ES-I3 (cell line): ENCODE measurements at regions not wholly inside any gene's neighbourhood (a gene's known extent, or its start where the extent isn't known, plus 50 kb on each side); places are given as distances from the start of the nearest gene placed in this dataset.
"Not testable (repeated sequence)": the region's sequence is repeated elsewhere in the genome, so short reads cannot be mapped to it uniquely, and the experiment has no call there.

Experiments
- H3K36me3 ChIP-seq: 2 replicates; pipeline ENCODE4 v1.6.1; 2013; ENCODE audit warnings: mild to moderate bottlenecking, low read length, control low read depth, moderate library complexity; ENCODE audit not compliant: insufficient read depth
- H3K4me1 ChIP-seq: 2 replicates; pipeline ENCODE4 v1.6.1; 2013; ENCODE audit warnings: mild to moderate bottlenecking, control low read depth, low read length; ENCODE audit not compliant: insufficient read depth
- H3K9ac ChIP-seq: 2 replicates; pipeline ENCODE4 v1.6.1; 2013; ENCODE audit warnings: low read depth, mild to moderate bottlenecking, low read length, moderate library complexity
- H3K9me3 ChIP-seq: 2 replicates; pipeline ENCODE4 v1.6.1; 2013; ENCODE audit warnings: mild to moderate bottlenecking, low read length, moderate library complexity; ENCODE audit not compliant: control insufficient read depth, insufficient read depth

DNA sequence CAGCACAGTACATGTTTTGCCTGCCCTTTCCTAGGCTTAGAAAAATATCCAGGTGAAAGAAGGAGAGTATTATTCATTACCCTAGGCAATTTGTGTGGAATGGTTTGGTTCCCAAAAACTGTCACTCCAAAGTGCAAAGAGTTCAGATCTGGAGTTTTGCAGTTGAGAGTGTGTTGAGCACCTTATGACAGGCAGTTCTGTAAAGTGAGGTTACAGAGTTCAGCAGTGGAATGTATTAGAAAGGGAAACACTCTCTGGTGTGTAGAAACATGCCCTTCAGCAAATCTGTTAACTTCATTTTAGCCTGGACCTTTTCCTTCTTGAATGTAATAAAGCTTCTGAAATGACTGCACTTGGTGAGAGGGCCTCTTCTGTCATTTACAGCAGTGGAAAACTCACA is 154.0 kb upstream of the SSTR1 start:
- no peak overlapping the region for H3K9ac ChIP-seq
- no peaks in the 10 kb centered on the region; the same call in 1 of the 2 replicates for H3K9me3 ChIP-seq
- peaks cover 12% of the 10 kb centered on the region; the same call in 1 of the 2 replicates for H3K4me1 ChIP-seq
- no peaks in the 10 kb centered on the region for H3K36me3 ChIP-seq

DNA sequence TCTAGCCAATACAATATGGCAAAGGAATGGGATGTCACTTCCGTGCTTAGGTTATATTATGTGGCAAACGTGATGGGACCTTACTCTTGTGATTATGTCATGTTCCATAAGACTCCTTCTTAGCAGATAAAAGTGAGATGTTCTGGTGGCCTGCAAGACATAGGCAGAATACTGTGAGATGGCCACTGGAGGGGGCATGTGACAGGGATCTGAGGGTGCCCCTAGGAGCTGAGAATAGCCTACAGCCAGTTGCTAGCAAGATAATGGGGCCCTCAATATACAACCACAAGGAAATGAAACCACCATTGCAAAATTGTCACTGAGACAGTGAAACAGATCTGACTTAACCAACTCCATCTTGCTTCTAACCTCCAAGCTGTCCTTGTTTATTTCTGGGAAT is 151.4 kb upstream of the SSTR1 start:
- H3K9me3 ChIP-seq = peaks cover 9% of the 10 kb centered on the region; the same call in 1 of the 2 replicates

DNA sequence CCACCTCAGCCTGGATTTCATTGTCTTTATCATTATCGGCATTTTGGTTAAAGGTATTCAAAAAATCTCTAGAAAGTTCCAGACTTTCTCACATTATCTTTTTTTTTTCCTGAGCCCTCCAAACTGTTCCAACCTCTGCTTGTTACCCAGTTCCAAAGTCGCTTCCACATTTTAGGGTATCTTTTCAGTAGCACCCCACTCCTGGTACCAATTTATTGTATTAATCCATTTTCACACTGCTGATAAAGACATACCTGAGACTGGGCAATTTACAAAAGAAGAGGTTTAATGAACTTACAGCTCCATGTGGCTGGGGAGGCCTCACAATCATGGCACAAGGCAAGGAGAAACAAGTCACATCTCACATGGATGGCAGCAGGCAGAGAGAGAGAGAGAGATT is 145.5 kb upstream of the SSTR1 start:
- H3K9me3 ChIP-seq = peaks cover 29% of the 10 kb centered on the region; the same call in 1 of the 2 replicates
- not testable (repeated sequence) for H3K36me3 ChIP-seq, H3K4me1 ChIP-seq, H3K9ac ChIP-seq

More for the DNA sequence above, 151.4 kb upstream of the SSTR1 start:
- no peak overlapping the region for H3K9ac ChIP-seq
- H3K4me1 ChIP-seq = peaks cover 12% of the 10 kb centered on the region; the same call in 1 of the 2 replicates
- H3K36me3 ChIP-seq = no peaks in the 10 kb centered on the region

DNA sequence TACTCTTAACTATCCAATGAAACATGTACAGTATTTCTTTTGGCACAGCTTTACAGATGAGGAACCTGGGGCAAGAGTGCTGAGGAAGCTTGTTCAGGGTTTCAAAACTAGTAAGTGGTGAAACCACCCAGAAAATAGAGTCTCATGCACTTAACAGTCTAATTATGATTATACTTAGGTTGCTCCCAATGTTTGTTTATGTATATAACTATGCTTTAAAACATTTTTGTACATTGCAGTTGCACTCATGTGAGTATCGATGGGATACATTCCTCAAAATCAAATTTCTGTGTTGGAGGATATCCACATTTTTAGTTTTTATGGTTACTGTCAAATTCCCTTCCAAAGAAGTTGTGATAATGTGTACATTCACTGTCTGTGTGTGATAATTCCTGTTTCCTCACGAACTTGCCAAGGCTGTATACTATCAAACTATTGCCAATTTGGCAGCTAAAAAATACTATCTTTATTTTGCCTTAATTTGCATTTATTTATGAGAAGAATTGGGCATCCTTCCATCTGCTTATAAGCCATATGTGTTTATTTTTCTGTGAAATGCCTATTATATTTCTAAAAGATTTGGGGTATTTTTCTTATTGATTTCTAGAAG is 143.9 kb upstream of the SSTR1 start:
- no peaks in the 10 kb centered on the region for H3K36me3 ChIP-seq
- H3K4me1 ChIP-seq = no peaks in the 10 kb centered on the region
- peaks cover 29% of the 10 kb centered on the region; the same call in 1 of the 2 replicates for H3K9me3 ChIP-seq
- no peak overlapping the region for H3K9ac ChIP-seq

DNA sequence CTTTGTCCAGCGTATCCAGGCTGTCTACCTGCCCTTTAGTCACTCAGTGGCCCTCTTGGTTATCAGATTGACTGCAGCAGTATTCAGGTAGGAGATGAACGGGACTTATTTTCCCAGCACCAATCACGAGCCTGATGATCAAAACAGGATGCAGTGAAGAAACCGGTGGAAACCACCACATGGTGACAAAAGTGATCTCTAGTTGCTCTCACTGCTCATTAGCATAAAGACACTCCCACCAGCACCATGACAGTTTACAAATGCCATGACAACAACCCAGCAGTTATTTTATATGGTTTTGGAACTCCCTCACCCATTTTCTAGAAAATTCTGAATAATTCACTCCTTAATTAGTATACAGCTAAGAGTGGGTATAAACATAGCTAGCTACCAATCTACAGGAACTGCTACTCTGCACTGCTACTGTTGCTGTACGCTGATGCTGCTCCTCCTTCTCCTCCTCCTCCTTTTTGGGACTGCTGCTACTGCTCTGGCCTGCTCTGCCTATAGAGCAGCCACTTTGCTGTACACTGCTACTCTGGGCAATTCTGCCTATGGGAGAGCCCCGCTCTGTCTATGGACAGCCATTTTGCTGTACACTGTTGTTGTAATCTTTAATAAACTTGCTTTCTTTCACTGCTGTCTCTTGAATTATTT is 142.5 kb upstream of the SSTR1 start:
- H3K9ac ChIP-seq = no peak overlapping the region

DNA sequence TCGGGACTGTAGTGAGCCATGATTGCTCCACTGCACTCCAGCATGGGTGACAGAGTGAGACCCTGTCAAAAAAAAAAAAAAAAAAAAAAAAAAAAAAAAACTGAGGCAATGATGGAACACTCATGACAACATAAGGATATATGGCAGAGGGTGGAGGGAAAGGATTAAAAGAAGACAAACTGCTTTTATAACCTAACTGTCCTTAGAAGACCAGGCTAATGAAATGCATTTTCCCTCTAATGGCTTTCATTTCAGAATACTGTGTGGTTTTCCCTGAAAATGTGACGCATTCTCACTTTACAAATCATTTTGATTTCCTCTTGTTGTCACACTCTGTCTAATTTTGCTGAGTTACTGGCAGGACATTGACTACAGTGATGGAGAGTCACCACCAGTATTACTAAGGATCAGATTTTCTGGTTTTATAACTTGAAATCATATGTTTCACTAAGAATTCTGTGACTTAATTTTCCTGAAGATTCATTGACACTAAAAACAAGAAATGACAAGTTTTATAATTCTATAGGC is 137.6 kb upstream of the SSTR1 start:
- Histone ChIP-seq H3K9ac (no peak overlapping the region), H3K36me3 (no peaks in the 10 kb centered on the region; the same call in 1 of the 2 replicates), H3K4me1 (no peaks in the 10 kb centered on the region; the same call in 1 of the 2 replicates), H3K9me3 (no peaks in the 10 kb centered on the region)

More for the DNA sequence above, 142.5 kb upstream of the SSTR1 start:
- no peaks in the 10 kb centered on the region for H3K4me1 ChIP-seq
- no peaks in the 10 kb centered on the region for H3K36me3 ChIP-seq
- peaks cover 23% of the 10 kb centered on the region; the same call in 1 of the 2 replicates for H3K9me3 ChIP-seq

DNA sequence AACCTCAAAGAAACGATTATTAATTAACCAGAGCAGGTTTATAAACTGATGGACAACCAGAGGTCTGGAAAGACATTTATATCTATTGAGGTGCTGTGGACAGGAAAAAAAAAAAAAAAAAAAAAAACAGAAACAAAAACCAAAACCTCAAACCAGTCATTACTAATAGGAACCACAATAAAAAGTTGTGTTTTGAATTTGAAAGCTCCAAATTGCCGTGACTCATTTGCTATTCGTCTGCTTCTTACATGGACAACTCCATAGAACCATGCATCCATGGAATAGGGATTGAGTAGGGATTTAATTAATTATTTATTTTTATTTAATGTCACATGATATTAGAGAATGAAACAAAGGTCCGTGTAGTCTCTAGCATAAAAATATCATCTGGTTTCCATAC is 134.1 kb upstream of the SSTR1 start:
- Histone ChIP-seq H3K4me1 (peaks cover 4% of the 10 kb centered on the region; the same call in 1 of the 2 replicates), H3K36me3 (no peaks in the 10 kb centered on the region; the same call in 1 of the 2 replicates), H3K9ac (no peak overlapping the region), H3K9me3 (no peaks in the 10 kb centered on the region)

DNA sequence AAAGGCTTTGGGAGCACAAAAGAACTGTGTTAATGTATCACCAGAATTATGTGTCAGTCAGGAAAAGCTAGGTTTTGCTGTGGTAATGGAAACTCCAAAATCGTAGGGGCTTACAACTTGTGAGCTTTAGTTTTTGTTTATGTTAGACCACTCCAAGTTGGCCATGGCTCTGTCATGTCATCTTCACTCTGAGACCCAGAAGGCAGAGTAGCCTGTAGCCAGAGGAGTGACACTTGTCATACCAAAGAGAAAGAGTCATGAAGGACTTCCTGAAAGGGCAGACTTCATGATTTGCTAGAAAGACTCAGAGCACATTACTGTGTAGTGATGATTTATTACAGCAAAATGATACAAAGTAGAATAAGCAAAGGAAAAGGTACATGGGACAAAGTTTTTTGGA is 133.6 kb upstream of the SSTR1 start:
- H3K4me1 ChIP-seq = peaks cover 4% of the 10 kb centered on the region; the same call in 1 of the 2 replicates
- no peak overlapping the region for H3K9ac ChIP-seq
- no peaks in the 10 kb centered on the region; the same call in 1 of the 2 replicates for H3K36me3 ChIP-seq
- no peaks in the 10 kb centered on the region for H3K9me3 ChIP-seq

DNA sequence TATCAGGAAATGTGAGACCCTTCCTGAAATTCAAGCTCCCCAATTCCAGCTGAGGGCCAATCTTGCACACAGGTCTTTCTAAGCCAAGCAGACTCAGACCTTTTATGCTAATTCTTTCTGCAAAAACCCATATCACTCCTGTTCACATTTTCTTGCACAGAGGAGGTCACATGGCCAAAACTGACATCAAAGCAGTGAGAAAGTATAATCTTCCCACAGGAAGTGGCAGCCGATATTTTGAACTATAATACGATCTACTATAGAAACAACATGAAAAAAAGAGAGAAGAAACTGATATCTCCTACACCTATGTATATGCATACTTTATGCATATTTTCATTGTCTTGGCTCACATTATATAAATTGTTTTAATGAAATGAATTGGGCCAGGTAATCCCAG is 132.9 kb upstream of the SSTR1 start:
- no peaks in the 10 kb centered on the region for H3K9me3 ChIP-seq
- H3K9ac ChIP-seq = no peak overlapping the region
- no peaks in the 10 kb centered on the region; the same call in 1 of the 2 replicates for H3K36me3 ChIP-seq
- peaks cover 4% of the 10 kb centered on the region; the same call in 1 of the 2 replicates for H3K4me1 ChIP-seq

DNA sequence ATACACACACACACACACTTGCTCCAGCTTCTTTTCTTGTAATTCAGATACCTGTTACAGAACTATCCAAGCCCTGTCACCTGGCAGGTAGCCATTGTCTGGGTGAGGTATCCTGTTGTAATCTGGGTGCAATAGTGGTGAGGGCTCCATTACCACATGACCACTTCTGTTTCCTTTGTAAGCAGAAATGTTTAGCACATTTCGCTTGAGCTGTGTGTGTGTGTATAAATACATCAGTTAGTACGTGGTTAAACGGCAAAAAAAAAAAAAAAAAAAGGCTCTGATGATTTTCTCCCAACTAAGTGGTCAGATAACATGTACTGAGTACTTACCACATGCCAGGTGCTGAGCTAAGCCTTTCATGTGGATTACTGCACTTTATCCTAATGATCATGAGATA is 129.3 kb upstream of the SSTR1 start:
- peaks cover 15% of the 10 kb centered on the region; the same call in 1 of the 2 replicates for H3K4me1 ChIP-seq
- H3K9me3 ChIP-seq = no peaks in the 10 kb centered on the region
- H3K9ac ChIP-seq = no peak overlapping the region

DNA sequence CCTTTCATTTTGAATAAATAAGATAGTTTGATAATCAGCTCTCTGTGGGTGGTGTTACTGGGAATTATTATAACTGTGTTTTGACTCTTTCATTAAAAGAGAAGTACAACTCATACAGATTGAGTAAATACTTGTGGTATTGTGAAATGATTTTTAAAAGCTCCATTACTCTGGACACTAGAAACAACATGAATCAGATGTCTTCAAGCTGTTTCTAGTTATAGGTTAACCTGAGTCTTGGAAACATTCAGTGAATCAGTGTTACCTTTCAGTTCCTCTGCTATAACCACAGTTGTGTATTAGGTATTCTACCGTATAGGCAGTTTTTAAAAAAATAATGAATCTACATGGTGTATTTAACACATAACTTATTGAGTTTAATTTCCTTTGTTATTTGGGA is 128.4 kb upstream of the SSTR1 start:
- H3K4me1 ChIP-seq = peaks cover 20% of the 10 kb centered on the region; the same call in 1 of the 2 replicates
- H3K9me3 ChIP-seq = no peaks in the 10 kb centered on the region
- no peaks in the 10 kb centered on the region for H3K36me3 ChIP-seq
- no peak overlapping the region for H3K9ac ChIP-seq

More for the DNA sequence above, 129.3 kb upstream of the SSTR1 start:
- H3K36me3 ChIP-seq = no peaks in the 10 kb centered on the region

DNA sequence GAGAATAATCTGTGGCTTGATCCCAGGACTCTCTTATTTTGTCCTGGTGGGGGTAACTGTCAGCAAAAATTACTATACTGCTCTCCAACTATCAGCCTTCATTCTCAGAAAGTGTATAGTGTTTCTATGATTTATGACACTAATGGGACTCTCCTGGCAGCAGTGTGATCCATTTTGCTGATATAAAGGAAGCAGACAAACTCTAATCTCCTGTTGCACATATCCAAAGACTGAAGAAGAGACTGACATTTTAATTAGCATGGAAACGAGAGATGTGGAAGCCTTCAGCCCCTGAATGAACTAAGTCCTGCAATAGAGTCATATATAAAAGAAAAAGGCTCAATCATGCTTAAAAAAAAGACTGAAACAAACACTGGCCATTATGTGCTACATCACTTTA is 127.8 kb upstream of the SSTR1 start:
- Histone ChIP-seq H3K9me3 (no peaks in the 10 kb centered on the region), H3K9ac (no peak overlapping the region), H3K4me1 (peaks cover 20% of the 10 kb centered on the region; the same call in 1 of the 2 replicates), H3K36me3 (no peaks in the 10 kb centered on the region)

DNA sequence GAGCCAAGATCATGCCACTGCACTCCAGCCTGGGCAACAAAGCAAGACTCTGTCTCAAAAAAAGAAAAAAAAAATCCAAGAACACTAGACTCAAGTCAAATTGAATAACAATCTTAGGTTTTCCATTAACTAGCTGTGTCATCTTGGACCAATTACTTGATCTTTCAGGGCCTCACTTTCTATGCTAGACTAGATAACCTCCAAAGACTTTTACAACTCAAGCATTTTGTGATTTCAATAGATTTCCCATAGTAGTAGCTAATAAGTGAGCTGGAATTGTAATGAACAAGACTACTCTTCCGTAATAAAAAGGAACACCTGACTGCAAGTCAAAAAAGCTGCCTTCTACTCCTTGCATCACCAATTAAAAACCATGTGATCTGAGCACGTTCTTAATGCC is 127.0 kb upstream of the SSTR1 start:
- Histone ChIP-seq H3K9ac (no peak overlapping the region), H3K4me1 (peaks cover 20% of the 10 kb centered on the region; the same call in 1 of the 2 replicates), H3K9me3 (no peaks in the 10 kb centered on the region), H3K36me3 (no peaks in the 10 kb centered on the region)

DNA sequence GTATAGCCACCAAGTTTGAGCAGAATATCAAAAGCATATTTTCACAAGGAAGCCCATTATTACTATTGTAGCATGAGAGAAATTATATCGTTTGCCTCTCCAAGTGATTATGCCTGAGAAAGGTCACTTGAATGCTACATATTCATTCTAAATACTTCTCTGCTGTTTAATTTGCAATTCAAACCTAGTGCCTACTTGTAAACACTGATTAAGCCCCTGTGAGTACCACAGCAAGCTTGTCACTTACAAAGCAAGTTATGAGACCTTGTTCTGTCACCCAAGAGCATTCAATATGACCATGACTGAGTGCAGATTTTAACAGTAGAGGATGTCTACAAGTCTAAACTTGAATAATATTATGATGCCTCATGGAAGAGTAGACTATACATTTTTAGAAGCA is 124.7 kb upstream of the SSTR1 start:
- no peaks in the 10 kb centered on the region for H3K9me3 ChIP-seq
- H3K36me3 ChIP-seq = no peaks in the 10 kb centered on the region
- H3K9ac ChIP-seq = no peak overlapping the region
- peaks cover 16% of the 10 kb centered on the region; the same call in 1 of the 2 replicates for H3K4me1 ChIP-seq

DNA sequence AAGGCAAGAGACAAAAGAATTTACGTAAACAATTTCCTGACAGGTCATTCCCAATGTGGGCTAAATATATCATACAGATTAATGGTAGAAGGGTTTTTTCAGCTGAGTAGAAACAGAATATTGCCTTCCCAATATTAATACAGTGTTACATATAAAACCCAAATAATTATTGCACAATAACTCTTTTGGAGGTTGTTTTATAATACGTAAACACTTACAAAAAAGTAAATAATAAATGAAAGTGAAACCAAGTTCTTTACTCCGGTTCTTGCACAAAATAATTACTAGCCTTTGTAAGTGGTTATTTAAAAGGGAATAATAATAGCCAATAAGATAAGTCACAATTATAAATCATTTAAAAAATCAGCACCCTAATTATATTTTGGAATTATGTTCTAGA is 118.6 kb upstream of the SSTR1 start:
- Histone ChIP-seq H3K9ac (no peak overlapping the region), H3K4me1 (no peaks in the 10 kb centered on the region), H3K9me3 (peaks cover 11% of the 10 kb centered on the region), H3K36me3 (no peaks in the 10 kb centered on the region)
